ENCODE measurements at regions not wholly inside any gene's neighbourhood (a gene's known extent, or its start where the extent isn't known, plus 50 kb on each side); places are given as distances from the start of the nearest gene placed in this dataset.

GRCh38 chr16:66026787-66027330 lies 339.6 kb upstream of the CDH5 start:
- no peak overlapping the region for H2AK5ac ChIP-seq (ENCODE audit: low read depth, low read length)
- no peaks in the 10 kb centered on the region for H3K79me1 ChIP-seq (ENCODE audit: low read depth, low read length)
- H3K23me2 ChIP-seq (ENCODE audit: low read depth, low read length), result peaks cover 5% of the 10 kb centered on the region; the same call in 1 of the 2 replicates
- ChIA-PET POLR2A (ENCODE audit: partially characterized antibody) (no interaction called here), CTCF (ENCODE audit: partially characterized antibody) (interaction anchor here (1.0 to 1.5 kb wide), 3 partner anchors 135 to 323 kb away, joined by 3 read pairs; no protein-coding TSS in a partner anchor)
- H3K14ac ChIP-seq (ENCODE audit: insufficient read length), result no peak overlapping the region
- H2BK20ac ChIP-seq (ENCODE audit: low read length), result no peak overlapping the region
- H2BK5ac ChIP-seq (ENCODE audit: low read depth, low read length), result no peak overlapping the region
- H3K4me3 ChIP-seq (ENCODE audit: extremely low read depth in 1 of 4, insufficient read depth in 2 of 4, low read depth in 3 of 4, low read length in 4 of 4), result no peak overlapping the region
- H3K9ac ChIP-seq (replicated peaks in 1 of 4; ENCODE audit: extremely low read depth in 1 of 4, low read depth in 3 of 4, low read length in 3 of 4), result no peak overlapping the region
- H3K4me1 ChIP-seq (replicated peaks in 1 of 4; ENCODE audit: control insufficient read depth in 3 of 4, insufficient read depth in 4 of 4, low read length in 3 of 4), result no peaks in the 10 kb centered on the region
- no peak overlapping the region for H3K18ac ChIP-seq (ENCODE audit: extremely low read depth, low read length)
- H4K5ac ChIP-seq (ENCODE audit: insufficient read length, low read depth, low read length), result no peak overlapping the region
- WGBS, 2 experiments (ENCODE audit: extremely low coverage in 1 of 2, insufficient coverage in 1 of 2, insufficient read length in 1 of 2, insufficient replicate concordance in 2 of 2, low coverage in 1 of 2, low lambda C conversion rate in 2 of 2, missing lambda C conversion rate in 1 of 2), result 89% methylated on average over 2 of the region's 2 CpGs; no CpG with 5 or more reads in 1 of the 2 experiments
- H3K36me3 ChIP-seq (ENCODE audit: control insufficient read depth in 2 of 4, insufficient read depth in 4 of 4, low read length in 3 of 4), result no peaks in the 10 kb centered on the region
- H3K56ac ChIP-seq (replicated peaks; ENCODE audit: insufficient read length, low read depth, low read length), result no peak overlapping the region
- no peak overlapping the region for H3K27ac ChIP-seq (ENCODE audit: low read depth, low read length)
- H3K4ac ChIP-seq (replicated peaks; ENCODE audit: insufficient read length, low read depth, low read length), result no peak overlapping the region
- peaks cover 16 to 17% of the 10 kb centered on the region in 2 experiments for H3K9me3 ChIP-seq (ENCODE audit: insufficient read depth in 2 of 2, low read depth in 1 of 2, low read length in 1 of 2)
- H3K23ac ChIP-seq (ENCODE audit: insufficient read length), result no peak overlapping the region
- peaks cover 0 to 1% of the 10 kb centered on the region in 2 experiments for H4K20me1 ChIP-seq (replicated peaks in 1 of 2; ENCODE audit: control insufficient read depth in 1 of 2, insufficient read depth in 2 of 2, low read length in 2 of 2)
- H3K4me2 ChIP-seq (ENCODE audit: insufficient read depth in 1 of 2, low read depth in 2 of 2, low read length in 2 of 2), result no peak overlapping the region
- H4K8ac ChIP-seq (ENCODE audit: extremely low read depth, insufficient read depth, low read length), result no peak overlapping the region
- TF ChIP-seq POU5F1 (IDR thresholded peaks at IDR 0.05; ENCODE audit: low read depth, low read length) (no peak), MAFK (IDR thresholded peaks at IDR 0.05; ENCODE audit: low read depth, low read length) (no peak), SP1 (IDR thresholded peaks at IDR 0.05; ENCODE audit: low read depth, low read length) (no peak)
- H4K91ac ChIP-seq (replicated peaks; ENCODE audit: insufficient read length, low read length), result no peak overlapping the region
- no peak overlapping the region for H2AFZ ChIP-seq (ENCODE audit: low read length)
- no peaks in the 10 kb centered on the region for H3K27me3 ChIP-seq (replicated peaks in 1 of 4; ENCODE audit: control insufficient read depth in 3 of 4, extremely low read depth in 1 of 4, insufficient read depth in 3 of 4, low read length in 3 of 4)
- no peak overlapping the region for H2BK12ac ChIP-seq (ENCODE audit: low read depth, low read length)
- H3K79me2 ChIP-seq (ENCODE audit: control insufficient read depth in 1 of 2, insufficient read depth in 2 of 2, low read length in 2 of 2), result no peaks in the 10 kb centered on the region
- FAIRE-seq (no peak), DNase-seq (ENCODE audit: low read depth in 1 of 2, low spot score in 2 of 2) (no peak)
- no peak overlapping the region for H2BK15ac ChIP-seq (ENCODE audit: low read length)
- no peak overlapping the region for H2BK120ac ChIP-seq (replicated peaks; ENCODE audit: low read depth, low read length)

All from H1 (cell line).